Brain pericyte (primary cell): ENCODE measurements at regions not wholly inside any gene's neighbourhood (a gene's known extent, or its start where the extent isn't known, plus 50 kb on each side); places are given as distances from the start of the nearest gene placed in this dataset.

Experiments
- DNase-seq: peaks from one replicate; pipeline ENCODE4 v3.0.0-alpha.2; 2012; ENCODE audit warnings: low read depth, low spot score

- DNase-seq = no peak
Measured at GRCh38 chr14:64639340-64639821, 64.8 kb upstream of the PLEKHG3 start.

- DNase-seq = no peak
Measured at GRCh38 chr14:64640839-64641238, 63.4 kb upstream of the PLEKHG3 start.

GRCh38 chr14:64641760-64642159 lies 62.5 kb upstream of the PLEKHG3 start:
- no peak for DNase-seq

DNA sequence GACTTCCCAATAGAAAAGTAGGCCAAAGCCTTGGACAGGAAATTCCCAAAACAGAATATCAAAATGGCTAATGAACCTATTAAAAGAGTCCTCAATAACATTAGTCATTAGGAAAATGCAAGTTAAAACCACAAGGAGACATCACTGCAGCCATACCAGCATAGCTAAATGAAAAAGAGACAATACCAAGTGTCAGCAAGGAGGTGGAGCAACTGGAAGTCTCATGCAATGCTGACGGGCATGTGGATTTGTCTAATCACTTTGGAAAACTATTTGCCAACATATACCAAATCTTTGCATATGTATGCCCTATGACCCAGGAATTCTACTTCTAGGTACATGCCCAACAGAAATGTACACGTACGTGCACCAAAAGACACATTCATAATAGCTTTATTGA lies 60.5 kb upstream of the PLEKHG3 start:
- DNase-seq = no peak

DNA sequence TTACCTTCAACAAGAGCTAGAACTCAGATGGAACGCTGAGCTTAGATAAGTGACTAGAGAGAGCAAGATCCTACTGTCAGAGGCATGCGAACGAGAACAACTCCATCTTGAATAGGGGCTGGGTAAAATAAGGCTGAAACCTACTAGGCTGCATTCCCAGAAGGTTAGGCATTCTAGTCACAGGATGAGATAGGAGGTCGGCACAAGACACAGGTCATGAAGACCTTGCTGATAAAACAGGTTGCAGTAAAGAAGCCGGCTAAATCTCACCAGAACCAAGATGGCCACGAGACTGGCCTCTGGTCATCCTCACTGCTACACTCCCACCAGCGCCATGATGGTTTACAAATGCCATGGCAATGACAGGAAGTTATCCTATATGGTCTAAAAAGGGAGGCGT lies 59.6 kb upstream of the PLEKHG3 start:
- DNase-seq = no peak

- DNase-seq = peak; percentile 73
Measured at GRCh38 chr14:64645220-64645892, 58.9 kb upstream of the PLEKHG3 start.

DNA sequence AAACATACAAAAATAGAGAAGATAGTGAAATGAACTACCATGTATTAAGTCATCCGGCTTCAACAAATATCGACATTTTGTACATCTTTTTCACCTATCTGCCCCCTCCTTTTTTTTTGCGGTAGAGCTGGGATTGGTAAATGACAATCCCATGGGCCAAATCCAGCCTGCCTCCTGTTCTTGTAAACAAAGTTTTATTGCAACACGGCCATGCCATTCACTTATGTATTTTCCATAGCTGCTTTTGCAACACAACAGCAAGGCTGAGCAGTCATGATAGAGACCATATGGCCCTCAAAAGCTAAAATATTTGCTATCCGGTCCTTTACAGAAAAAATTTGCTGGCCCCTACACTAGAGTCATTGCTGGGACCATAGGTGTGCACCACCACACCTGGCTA lies 58.1 kb upstream of the PLEKHG3 start:
- no peak for DNase-seq

- DNase-seq = no peak
Measured at GRCh38 chr14:64649383-64649998, 54.7 kb upstream of the PLEKHG3 start.

GRCh38 chr14:64653900-64654245 lies 50.4 kb upstream of the PLEKHG3 start:
- DNase-seq = no peak

GRCh38 chr14:64654246-64654900 lies 49.9 kb upstream of the PLEKHG3 start:
- DNase-seq = peak; percentile 60
